HG03354 (cell line): ENCODE measurements at regions not wholly inside any gene's neighbourhood (a gene's known extent, or its start where the extent isn't known, plus 50 kb on each side); places are given as distances from the start of the nearest gene placed in this dataset.

Source experiments
- ATAC-seq: cut with Tn5 transposase; IDR thresholded peaks from one replicate; pipeline ENCODE4 v1.9.1; 2021; ENCODE audit warnings: mild to moderate bottlenecking; ENCODE audit not compliant: unreplicated experiment, poor library complexity, severe bottlenecking

GRCh38 chr10:83333566-83333965, 805.7 kb upstream of the GHITM start:
- no peak for ATAC-seq

DNA sequence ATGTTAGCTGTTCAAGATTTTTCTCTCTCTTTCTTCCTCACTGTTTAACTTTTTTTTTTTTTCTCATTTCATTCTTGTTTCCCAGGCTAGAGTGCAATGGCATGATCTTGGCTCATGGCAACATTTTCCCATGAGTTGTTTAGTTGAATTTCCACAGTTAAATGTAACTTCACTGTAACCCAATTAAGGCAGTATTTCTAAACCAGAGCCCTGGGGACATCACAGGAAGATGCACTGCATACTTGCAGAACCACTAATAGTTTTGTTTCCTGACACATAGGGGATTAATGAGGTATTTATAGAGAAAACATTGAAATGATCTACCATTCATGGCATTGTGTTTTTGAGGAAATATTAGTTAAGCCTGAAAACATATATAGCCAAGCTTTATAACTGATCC, 795.6 kb upstream of the GHITM start:
- ATAC-seq: no peak

- ATAC-seq: no peak
Measured at GRCh38 chr10:83346266-83346910, 792.9 kb upstream of the GHITM start.

GRCh38 chr10:83352588-83352987, 786.7 kb upstream of the GHITM start:
- no peak for ATAC-seq

- no peak for ATAC-seq
Measured at GRCh38 chr10:83354456-83354855, 784.9 kb upstream of the GHITM start.

DNA sequence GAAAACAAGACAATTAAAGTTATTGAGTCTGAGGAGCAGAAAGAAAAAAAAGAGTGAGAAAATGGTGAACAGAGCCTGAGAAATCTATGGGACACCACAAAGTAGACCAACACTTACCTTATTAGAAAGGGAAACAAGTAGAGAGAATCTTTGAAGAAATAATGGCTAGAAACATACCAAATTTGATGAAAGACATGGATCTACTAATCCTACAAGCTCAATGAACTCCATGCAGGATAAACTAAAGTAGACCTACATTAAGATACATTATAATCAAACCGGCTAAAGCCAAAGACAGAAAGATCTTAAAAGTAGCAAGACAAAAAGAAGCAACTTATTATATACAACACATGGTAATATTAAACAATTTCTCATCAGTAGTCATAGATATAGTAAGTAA, 782.3 kb upstream of the GHITM start:
- ATAC-seq: no peak

DNA sequence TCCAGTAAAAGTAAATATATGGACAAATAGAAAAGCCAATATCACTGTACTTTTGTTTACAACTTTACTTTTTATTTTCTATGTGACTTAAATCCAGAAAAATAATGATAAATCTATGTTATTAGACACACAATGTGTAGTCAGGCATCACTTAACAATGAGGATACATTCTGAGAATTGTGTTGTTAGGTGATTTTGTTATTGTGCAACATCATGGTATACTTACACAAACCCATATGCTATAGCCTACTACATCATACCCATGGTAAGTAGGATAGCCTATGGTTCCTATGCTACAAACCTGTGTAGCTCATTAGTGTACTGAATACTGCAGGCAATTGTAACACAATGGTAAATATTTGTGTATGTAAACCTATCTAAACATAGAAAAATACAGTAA, 781.7 kb upstream of the GHITM start:
- no peak for ATAC-seq

DNA sequence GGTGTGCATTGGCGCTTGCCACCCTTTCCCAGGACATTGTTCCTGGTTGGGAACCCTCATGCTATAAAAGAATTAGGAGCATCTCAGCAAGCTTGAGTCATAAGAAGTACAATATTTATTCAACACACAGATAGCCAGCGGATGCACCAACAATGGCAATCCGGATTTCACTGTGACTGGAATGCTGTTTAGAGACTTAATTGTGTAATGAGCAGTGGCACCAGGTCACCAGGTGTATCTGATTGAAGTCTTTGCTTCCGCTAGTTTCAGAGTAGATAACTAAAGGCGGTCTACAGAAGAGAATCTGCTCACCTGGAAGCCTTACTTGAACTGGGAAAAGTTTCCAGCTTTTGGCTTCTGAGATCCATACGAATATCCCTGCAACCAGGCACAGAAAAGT, 772.3 kb upstream of the GHITM start:
- no peak for ATAC-seq

DNA sequence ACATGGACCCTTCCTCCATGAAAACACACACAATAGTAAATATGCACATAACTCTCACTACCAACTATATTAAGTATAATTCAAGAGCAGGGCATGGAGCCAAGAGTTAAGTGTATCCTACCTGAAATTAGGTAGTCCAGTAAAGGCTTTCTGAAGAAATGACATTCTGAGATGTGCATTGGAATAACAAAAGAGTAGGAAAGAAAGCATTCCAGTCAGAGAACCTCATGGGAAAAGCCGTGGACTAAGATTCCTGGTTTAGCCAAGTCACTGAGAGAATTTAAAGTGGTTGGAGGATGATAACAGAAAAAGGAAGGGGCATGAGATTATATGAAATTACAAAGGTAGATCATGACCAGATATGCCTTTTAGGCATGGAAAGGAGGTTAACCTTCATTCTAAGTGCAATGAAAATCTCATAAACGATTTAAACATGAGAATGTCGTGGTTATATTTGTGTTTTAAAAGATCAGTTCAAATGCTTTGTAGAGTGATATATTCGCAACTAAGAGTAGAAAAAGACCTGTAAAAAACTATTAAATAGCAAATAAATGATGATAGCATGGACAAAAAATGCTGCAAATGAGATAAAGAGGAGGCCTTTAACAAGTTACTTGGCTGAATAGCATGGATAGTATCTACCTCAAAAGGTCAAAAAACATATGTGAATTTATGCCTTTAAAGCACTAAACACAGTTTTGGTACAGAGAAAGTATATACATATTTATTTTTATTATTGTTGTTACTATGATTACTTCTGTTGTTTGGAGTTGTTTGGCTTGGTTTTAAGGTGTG, 767.4 kb upstream of the GHITM start:
- ATAC-seq: no peak

- ATAC-seq: no peak
Measured at GRCh38 chr10:83372646-83373045, 766.7 kb upstream of the GHITM start.

GRCh38 chr10:83373671-83374070, 765.6 kb upstream of the GHITM start:
- ATAC-seq: no peak

DNA sequence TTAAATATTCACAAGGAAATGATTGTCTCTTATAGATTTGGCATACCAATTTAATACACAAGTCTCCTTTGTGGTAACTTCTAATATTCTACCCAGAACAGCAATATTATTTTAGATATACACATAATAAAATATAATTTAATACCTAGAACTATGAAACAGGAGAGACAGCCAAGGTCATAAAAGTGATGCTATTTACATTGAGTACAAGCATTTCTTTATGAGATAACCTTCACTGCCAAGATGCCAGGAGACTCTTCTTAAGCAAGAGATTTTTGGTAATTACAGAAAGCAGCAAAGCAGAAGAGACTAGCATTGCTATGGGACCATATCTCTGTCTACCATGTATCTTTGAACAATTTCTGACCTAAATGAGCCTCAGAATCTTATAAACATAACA, 764.6 kb upstream of the GHITM start:
- no peak for ATAC-seq

GRCh38 chr10:83375274-83375673, 764.0 kb upstream of the GHITM start:
- no peak for ATAC-seq

DNA sequence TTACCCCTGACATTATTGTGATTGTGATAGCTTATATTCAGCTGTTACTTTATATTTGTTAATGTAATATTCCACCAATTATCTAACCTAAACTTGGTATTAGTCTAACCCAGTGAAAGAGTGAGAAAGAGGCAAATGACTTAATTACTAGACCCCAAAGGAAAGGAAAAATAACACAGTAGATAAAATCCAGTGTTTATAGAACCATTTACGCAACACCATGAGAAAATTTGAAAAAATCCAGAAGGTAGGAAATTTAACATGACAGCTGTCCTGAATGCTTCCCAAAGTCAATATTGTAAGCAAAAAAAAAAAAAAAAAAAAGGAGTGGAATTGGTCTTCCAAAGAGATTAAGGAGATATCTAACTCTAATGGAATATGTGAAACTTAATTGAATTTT, 741.5 kb upstream of the GHITM start:
- ATAC-seq: no peak

GRCh38 chr10:83410570-83410969, 728.7 kb upstream of the GHITM start:
- ATAC-seq: no peak

DNA sequence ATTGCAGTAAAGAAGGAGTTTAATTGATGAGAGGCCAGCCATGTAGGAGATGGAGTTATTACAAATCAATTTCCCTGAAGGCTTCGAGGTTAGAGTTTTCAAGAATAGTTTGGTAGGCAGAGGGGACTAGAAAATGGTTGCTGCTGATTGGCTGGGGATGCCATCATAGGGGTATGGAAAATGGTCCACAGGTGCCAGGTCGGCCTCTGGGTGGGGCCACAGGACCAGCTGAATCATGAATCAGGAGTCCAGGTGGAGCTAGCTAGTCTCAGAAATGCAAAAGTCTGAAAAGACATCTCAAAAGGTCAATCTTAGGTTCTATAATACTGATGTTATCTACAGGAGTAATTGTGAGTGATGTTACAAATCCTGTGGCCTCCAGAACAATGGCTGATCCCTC, 714.0 kb upstream of the GHITM start:
- no peak for ATAC-seq

- ATAC-seq: no peak
Measured at GRCh38 chr10:83427101-83427500, 712.2 kb upstream of the GHITM start.

DNA sequence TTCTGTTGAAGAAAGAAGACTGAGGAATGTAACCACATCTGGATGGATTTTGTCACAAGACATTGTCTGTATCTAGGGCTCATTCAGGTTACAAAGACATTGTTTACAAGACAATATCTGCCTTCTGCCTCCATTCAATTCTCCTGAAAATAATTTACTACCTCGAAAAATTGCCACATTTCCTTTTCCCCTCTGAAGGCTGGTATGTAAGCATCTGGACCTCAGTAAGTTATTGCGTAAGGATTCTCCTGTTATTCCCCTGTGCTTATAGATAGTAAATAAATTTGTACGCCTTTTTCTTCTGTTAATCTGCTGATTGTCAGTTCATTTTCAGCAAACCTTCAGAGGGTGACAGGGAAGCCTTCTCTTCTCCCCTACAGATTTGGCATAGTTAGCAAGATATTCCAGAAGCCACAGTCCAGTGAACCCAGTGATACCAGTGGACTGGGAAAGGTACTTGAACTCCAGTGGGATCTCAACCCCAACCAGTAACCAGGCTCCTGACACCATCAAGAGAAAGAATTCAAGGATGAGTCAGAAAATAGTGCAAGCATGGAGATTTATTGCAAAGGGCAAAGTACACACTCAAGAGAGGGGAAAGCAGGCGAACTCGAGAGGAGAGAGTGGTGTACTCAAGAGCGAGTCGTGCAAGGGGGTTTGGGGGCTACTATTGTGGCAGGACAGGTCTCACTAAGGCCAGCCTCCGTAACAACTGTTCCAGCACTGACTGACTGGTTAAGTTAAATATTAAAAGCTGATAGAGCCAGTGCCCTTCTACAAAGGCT, 706.9 kb upstream of the GHITM start:
- ATAC-seq: no peak

DNA sequence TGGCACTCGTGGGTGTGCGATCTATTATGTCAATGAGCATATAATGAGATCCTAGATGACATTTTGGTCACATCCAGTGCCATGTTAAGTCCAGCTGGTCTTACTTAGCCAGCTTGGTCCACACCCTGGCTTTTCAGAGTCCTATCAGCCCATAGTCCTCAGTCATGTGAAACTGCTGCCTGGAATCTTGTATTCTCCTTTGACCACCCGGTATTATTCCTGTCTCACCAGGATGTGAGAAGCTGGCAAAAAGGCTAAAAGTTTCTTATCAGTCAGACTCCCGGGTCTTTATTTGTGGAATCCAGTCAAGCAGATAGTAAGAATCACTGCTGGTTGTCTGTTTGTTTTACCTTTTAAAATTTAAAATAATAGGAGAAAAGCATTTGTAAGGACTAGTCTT, 705.6 kb upstream of the GHITM start:
- no peak for ATAC-seq

- ATAC-seq: no peak
Measured at GRCh38 chr10:83448013-83448412, 691.3 kb upstream of the GHITM start.

- no peak for ATAC-seq
Measured at GRCh38 chr10:83458611-83459010, 680.7 kb upstream of the GHITM start.
